Body of pancreas (tissue), 4 donors: ENCODE measurements at regions not wholly inside any gene's neighbourhood (a gene's known extent, or its start where the extent isn't known, plus 50 kb on each side); places are given as distances from the start of the nearest gene placed in this dataset.

ENCODE experiments used
- ATAC-seq: fragments of 150-250 bp; one replicate; pipeline ENCODE4 v1.9.1; 2016
- DNase-seq, 4 donors: peaks; one replicate each; pipeline ENCODE4 v3.0.0-alpha.2; 2019
- H3K27ac ChIP-seq, 4 donors: fragments of 200-600 bp; sonication (generic); 1 replicate in 3 of 4; 2 replicates in 1 of 4; pipeline versions ENCODE4 v1.5.1 to v1.6.1; 2016 to 2019; ENCODE audit warnings: mild to moderate bottlenecking in 1 of 4, mixed read lengths in 1 of 4, moderate library complexity in 1 of 4
- H3K27me3 ChIP-seq, 2 donors: fragments of 200-600 bp; sonication (generic); one replicate each; pipeline ENCODE4 v1.6.0; 2016; ENCODE audit warnings: mild to moderate bottlenecking in 1 of 2
- H3K36me3 ChIP-seq, 2 donors: fragments of 200-600 bp; sonication (generic); replicated peaks in 1 of 2; 2 replicates each; pipeline ENCODE4 v1.5.1; 2016; ENCODE audit warnings: low read depth in 2 of 2; ENCODE audit not compliant: insufficient read depth in 1 of 2
- H3K4me1 ChIP-seq: fragments of 200-600 bp; sonication (generic); one replicate; pipeline ENCODE4 v1.6.0; 2016
- H3K4me3 ChIP-seq, 2 donors: fragments of 200-600 bp; sonication (generic); 1 replicate in 1 of 2; 2 replicates in 1 of 2; pipeline ENCODE4 v1.5.1; 2016 to 2019
- H3K9me3 ChIP-seq, 3 donors: fragments of 200-600 bp; sonication (generic); 1 replicate in 2 of 3; 2 replicates in 1 of 3; pipeline ENCODE4 v1.5.1; 2016
- POLR2A ChIP-seq, 3 donors: fragments of 450-650 bp; IDR thresholded peaks; one replicate each; pipeline ENCODE4 v1.6.1; 2016; ENCODE audit warnings: antibody characterized with exemption in 3 of 3, mild to moderate bottlenecking in 2 of 3
- WGBS, 2 donors: methylation state at CpG; one replicate each; pipeline ENCODE4 v1.1.5; 2017; 5-methylcytosine and 5-hydroxymethylcytosine counted together
- intact Hi-C: fragments of 100-400 bp; cut with DNase I; formaldehyde crosslinking; loops from one replicate; pipeline ENCODE4 v1.15.1; 2023
- TF ChIP-seq, protein P1 (sequence below), 7 experiments: fragments of 450-650 bp in 4 of 7; fragments of 200-600 bp in 3 of 7; sonication (generic) in 3 of 7; IDR thresholded peaks; one replicate each; pipeline ENCODE4 v1.5.1; 2016 to 2019; ENCODE audit warnings: antibody characterized with exemption in 7 of 7

DNA sequence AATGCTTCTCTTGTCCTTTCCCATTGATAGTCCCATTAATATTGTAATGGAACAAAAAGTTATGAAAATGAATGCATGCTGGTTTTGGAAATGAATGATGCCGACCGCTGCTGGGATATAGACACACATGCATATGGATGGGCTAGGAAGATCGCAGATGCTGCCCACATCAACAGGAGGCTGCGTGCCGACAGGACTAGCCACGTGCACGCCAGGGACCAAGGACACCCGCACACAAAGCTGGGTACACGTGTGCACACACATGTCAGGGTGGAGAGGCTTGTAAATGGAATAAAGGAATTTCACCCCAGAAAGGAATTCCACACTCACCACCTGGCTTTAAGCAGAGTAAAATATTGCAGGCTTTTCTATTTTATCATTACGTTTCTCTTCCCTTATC, 153.8 kb upstream of the VASH1 start:
- TF ChIP-seq, protein P1, sequence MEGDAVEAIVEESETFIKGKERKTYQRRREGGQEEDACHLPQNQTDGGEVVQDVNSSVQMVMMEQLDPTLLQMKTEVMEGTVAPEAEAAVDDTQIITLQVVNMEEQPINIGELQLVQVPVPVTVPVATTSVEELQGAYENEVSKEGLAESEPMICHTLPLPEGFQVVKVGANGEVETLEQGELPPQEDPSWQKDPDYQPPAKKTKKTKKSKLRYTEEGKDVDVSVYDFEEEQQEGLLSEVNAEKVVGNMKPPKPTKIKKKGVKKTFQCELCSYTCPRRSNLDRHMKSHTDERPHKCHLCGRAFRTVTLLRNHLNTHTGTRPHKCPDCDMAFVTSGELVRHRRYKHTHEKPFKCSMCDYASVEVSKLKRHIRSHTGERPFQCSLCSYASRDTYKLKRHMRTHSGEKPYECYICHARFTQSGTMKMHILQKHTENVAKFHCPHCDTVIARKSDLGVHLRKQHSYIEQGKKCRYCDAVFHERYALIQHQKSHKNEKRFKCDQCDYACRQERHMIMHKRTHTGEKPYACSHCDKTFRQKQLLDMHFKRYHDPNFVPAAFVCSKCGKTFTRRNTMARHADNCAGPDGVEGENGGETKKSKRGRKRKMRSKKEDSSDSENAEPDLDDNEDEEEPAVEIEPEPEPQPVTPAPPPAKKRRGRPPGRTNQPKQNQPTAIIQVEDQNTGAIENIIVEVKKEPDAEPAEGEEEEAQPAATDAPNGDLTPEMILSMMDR (IDR thresholded peaks at IDR 0.05) = no peak
- no peak for TF ChIP-seq POLR2A (IDR thresholded peaks at IDR 0.05)
- intact Hi-C loops = no loop called here

DNA sequence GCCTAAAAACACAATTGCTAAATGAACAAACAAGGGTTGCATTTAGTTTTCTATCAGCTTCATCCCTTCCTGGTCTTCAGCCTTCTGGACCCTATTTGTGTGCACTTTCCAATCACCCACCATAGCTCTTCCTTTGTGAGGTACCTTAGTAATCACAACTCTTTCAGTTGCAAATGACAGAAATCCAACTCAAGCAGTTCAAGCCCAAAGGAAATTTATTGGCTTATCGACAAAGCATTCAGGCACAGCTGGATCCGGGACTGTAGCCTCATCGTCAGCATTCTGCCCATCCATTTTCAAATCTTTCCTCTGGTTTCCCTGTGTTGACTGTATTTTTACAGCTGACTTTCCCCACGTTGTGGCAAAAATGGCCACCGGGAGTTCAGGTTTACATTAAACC, 148.6 kb upstream of the VASH1 start:
- no peak for DNase-seq
- Histone ChIP-seq H3K9me3 (peaks cover 0 to 2% (median 0%) of the 10 kb centered on the region in 3 donors), H3K4me3 (no peak overlapping the region), H3K4me1 (no peaks in the 10 kb centered on the region), H3K36me3 (no peaks in the 10 kb centered on the region), H3K27ac (no peak overlapping the region), H3K27me3 (no peaks in the 10 kb centered on the region)
- 32 to 38% methylated on average over 5 of the region's 5 CpGs for WGBS, 2 donors
- intact Hi-C loops = no loop called here
- TF ChIP-seq, protein P1 (IDR thresholded peaks at IDR 0.05) = no peak
- no peak for TF ChIP-seq POLR2A (IDR thresholded peaks at IDR 0.05)
- ATAC-seq = no peak

More for the DNA sequence above, 153.8 kb upstream of the VASH1 start:
- WGBS, 2 donors = 76 to 77% methylated on average over 10 of the region's 10 CpGs
- Histone ChIP-seq H3K27me3 (no peaks in the 10 kb centered on the region), H3K27ac (no peak overlapping the region), H3K9me3 (no peaks in the 10 kb centered on the region), H3K4me3 (no peak overlapping the region), H3K4me1 (no peaks in the 10 kb centered on the region), H3K36me3 (no peaks in the 10 kb centered on the region)
- ATAC-seq (no peak), DNase-seq (no peak)

DNA sequence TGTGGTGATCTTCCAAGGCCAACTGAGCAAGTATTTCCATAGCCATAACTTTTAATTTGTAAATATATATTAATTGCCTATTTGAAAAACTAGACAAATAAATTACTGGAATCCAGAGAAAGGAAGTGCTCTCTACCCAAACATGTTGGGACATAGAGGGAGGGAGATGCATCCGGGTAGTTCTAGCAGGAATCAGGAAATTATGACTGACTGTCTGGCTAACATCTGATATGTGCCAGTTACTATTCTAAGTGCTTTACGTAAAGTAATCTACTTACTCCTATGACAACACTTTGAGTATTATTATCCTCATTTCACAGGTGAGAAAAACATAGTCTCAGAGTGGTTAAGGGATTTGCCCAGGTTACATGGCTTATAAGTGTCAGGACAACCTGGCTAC, 147.7 kb upstream of the VASH1 start:
- H3K9me3 ChIP-seq = peaks cover 0 to 5% (median 2%) of the 10 kb centered on the region in 3 donors
- H3K27me3 ChIP-seq = no peaks in the 10 kb centered on the region
- DNase-seq = no peak
- H3K4me1 ChIP-seq = no peaks in the 10 kb centered on the region
- WGBS, 2 donors = 66 to 71% methylated on average over 2 of the region's 2 CpGs
- no peak for ATAC-seq
- H3K4me3 ChIP-seq = no peak overlapping the region
- TF ChIP-seq, protein P1 (IDR thresholded peaks at IDR 0.05) = no peak
- TF ChIP-seq POLR2A (IDR thresholded peaks at IDR 0.05) = no peak
- no peaks in the 10 kb centered on the region for H3K36me3 ChIP-seq
- intact Hi-C loops = no loop called here
- no peak overlapping the region for H3K27ac ChIP-seq

DNA sequence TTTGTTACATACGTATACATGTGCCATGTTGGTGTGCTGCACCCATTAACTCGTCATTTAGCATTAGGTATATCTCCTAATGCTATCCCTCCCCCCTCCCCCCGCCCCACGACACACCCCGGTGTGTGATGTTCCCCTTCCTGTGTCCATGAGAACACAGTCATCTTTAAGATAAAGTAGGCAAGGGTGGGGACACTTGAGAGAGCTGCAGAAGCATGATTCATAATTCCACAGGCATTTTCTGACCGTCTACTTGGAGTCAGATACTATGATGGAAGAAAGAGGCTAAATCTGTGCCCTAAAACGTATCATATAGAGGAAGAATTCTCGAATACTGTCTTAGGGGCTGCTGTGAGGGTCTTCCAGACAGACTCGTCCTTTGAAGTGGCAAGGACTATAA, 145.9 kb upstream of the VASH1 start:
- 44 to 54% methylated on average over 9 of the region's 9 CpGs for WGBS, 2 donors
- Histone ChIP-seq H3K4me1 (no peaks in the 10 kb centered on the region), H3K27ac (no peak overlapping the region), H3K4me3 (no peak overlapping the region), H3K9me3 (peaks cover 0 to 5% (median 2%) of the 10 kb centered on the region in 3 donors), H3K27me3 (no peaks in the 10 kb centered on the region), H3K36me3 (no peaks in the 10 kb centered on the region)
- DNase-seq (no peak), ATAC-seq (no peak)
- intact Hi-C loops = no loop called here
- no peak for TF ChIP-seq POLR2A (IDR thresholded peaks at IDR 0.05)
- TF ChIP-seq, protein P1 (IDR thresholded peaks at IDR 0.05) = no peak

DNA sequence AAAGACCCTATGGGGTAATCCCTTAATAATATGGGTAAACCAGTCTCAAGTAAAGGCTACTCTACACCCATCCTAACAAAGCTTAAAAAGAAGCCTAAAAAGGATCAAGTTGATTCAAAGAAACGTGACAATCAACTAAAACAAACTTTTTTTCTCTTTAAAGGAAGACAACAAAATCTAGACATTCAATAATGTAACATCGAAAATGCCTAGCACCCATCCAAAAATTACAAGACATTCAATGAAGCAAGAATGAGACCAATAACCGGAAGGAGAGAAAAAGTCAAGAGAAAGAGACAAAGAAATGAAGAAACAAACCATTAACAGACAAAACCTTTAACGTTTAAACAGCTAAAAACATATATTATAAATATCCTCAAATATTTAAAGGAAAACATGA, 143.8 kb upstream of the VASH1 start:
- intact Hi-C loops = no loop called here
- H3K9me3 ChIP-seq = peaks cover 0 to 5% (median 2%) of the 10 kb centered on the region in 3 donors
- H3K27me3 ChIP-seq = no peaks in the 10 kb centered on the region
- H3K4me1 ChIP-seq = no peaks in the 10 kb centered on the region
- no peak overlapping the region for H3K27ac ChIP-seq
- TF ChIP-seq, protein P1 (IDR thresholded peaks at IDR 0.05) = no peak
- no peak for TF ChIP-seq POLR2A (IDR thresholded peaks at IDR 0.05)
- no peaks in the 10 kb centered on the region for H3K36me3 ChIP-seq
- DNase-seq = no peak
- 64% methylated on average over 4 of the region's 4 CpGs for WGBS, 2 donors
- no peak overlapping the region for H3K4me3 ChIP-seq
- no peak for ATAC-seq
